ENCODE measurements at regions not wholly inside any gene's neighbourhood (a gene's known extent, or its start where the extent isn't known, plus 50 kb on each side); places are given as distances from the start of the nearest gene placed in this dataset.

DNA sequence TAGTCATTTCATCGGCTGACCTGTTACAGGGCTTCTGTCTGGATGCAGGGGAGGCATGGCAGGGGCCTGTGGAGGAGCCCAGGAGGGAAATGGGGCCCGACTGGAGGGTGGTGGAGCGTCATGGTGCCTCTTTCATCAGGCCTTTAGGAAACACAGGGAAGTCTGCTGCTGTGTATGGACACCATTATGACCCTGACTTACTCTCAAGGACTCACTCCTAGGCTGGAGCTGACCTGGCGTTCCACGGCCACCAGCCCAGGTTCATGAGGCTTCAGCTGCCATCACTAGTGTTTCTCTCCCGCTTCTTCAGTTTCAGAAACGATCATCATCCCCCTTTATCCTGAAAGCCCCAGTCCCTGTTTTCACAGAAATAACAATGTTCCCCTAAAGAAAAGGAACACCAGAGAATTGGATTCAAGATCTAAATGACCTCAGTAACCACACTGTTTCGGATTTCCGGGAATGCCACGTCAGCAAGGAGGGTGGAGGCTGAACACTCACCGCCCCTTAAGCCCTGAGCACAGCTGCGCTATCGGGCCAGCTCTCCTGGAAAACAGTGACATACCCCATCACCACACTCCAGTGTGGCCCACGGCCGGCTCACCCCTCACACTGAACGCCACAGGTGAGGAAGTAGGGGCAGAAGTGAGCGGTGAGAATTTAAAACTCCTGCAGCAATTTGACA, 67.6 kb downstream of the SOX1 start:
- Mint-ChIP-seq H3K4me3 (ENCODE audit: unreplicated experiment) (no peak overlapping the region), H3K36me3 (ENCODE audit: insufficient read depth, unreplicated experiment) (no peaks in the 10 kb centered on the region), H3K4me1 (ENCODE audit: low read depth, unreplicated experiment) (no peaks in the 10 kb centered on the region), H3K27me3 (ENCODE audit: insufficient read depth, unreplicated experiment) (peaks cover 25% of the 10 kb centered on the region), H3K9me3 (ENCODE audit: unreplicated experiment) (no peaks in the 10 kb centered on the region), H3K27ac (ENCODE audit: unreplicated experiment) (no peak overlapping the region)
- Histone ChIP-seq H3K36me3 (ENCODE audit: control insufficient read depth, insufficient read depth, low read length) (no peaks in the 10 kb centered on the region), H3K9me3 (no peaks in the 10 kb centered on the region), H3K4me1 (no peaks in the 10 kb centered on the region), H3K27me3 (replicated peaks; ENCODE audit: control insufficient read depth, insufficient read depth, low read length) (peaks cover 3% of the 10 kb centered on the region; the same call in 1 of the 2 replicates), H3K4me3 (ENCODE audit: low read depth, low read length) (no peak overlapping the region)
- ChIA-PET POLR2A (no interaction called here), CTCF (no interaction called here)
- TF ChIP-seq, protein P1, sequence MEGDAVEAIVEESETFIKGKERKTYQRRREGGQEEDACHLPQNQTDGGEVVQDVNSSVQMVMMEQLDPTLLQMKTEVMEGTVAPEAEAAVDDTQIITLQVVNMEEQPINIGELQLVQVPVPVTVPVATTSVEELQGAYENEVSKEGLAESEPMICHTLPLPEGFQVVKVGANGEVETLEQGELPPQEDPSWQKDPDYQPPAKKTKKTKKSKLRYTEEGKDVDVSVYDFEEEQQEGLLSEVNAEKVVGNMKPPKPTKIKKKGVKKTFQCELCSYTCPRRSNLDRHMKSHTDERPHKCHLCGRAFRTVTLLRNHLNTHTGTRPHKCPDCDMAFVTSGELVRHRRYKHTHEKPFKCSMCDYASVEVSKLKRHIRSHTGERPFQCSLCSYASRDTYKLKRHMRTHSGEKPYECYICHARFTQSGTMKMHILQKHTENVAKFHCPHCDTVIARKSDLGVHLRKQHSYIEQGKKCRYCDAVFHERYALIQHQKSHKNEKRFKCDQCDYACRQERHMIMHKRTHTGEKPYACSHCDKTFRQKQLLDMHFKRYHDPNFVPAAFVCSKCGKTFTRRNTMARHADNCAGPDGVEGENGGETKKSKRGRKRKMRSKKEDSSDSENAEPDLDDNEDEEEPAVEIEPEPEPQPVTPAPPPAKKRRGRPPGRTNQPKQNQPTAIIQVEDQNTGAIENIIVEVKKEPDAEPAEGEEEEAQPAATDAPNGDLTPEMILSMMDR (IDR thresholded peaks at IDR 0.05; ENCODE audit: insufficient read depth in 1 of 2, low read depth in 1 of 2, low read length in 1 of 2, severe bottlenecking in 1 of 2, unreplicated experiment in 1 of 2) = no peak
- no peak for DNase-seq
- BruUV-seq (replicated peaks) = no TSS peak
- intact Hi-C loops (cut with micrococcal nuclease; ENCODE audit: unreplicated experiment) = no loop called here

- Histone ChIP-seq H3K4me3 (ENCODE audit: low read depth, low read length) (no peak overlapping the region), H3K9me3 (no peaks in the 10 kb centered on the region), H3K27me3 (replicated peaks; ENCODE audit: control insufficient read depth, insufficient read depth, low read length) (peaks cover 3% of the 10 kb centered on the region; the same call in 1 of the 2 replicates), H3K36me3 (ENCODE audit: control insufficient read depth, insufficient read depth, low read length) (no peaks in the 10 kb centered on the region), H3K4me1 (no peaks in the 10 kb centered on the region)
- Mint-ChIP-seq H3K27ac (ENCODE audit: unreplicated experiment) (no peak overlapping the region), H3K9me3 (ENCODE audit: unreplicated experiment) (no peaks in the 10 kb centered on the region), H3K4me1 (ENCODE audit: low read depth, unreplicated experiment) (no peaks in the 10 kb centered on the region), H3K27me3 (ENCODE audit: insufficient read depth, unreplicated experiment) (peaks cover 23% of the 10 kb centered on the region), H3K4me3 (ENCODE audit: unreplicated experiment) (no peak overlapping the region), H3K36me3 (ENCODE audit: insufficient read depth, unreplicated experiment) (no peaks in the 10 kb centered on the region)
- DNase-seq = no peak
- TF ChIP-seq, protein P1 (IDR thresholded peaks at IDR 0.05; ENCODE audit: insufficient read depth in 1 of 2, low read depth in 1 of 2, low read length in 1 of 2, severe bottlenecking in 1 of 2, unreplicated experiment in 1 of 2) = no peak
- ChIA-PET POLR2A (no interaction called here), CTCF (no interaction called here)
- no TSS peak for BruUV-seq (replicated peaks)
- intact Hi-C loops (cut with micrococcal nuclease; ENCODE audit: unreplicated experiment) = no loop called here
These were observed 69.1 kb downstream of the SOX1 start for GRCh38 chr13:112136095-112136494.

DNA sequence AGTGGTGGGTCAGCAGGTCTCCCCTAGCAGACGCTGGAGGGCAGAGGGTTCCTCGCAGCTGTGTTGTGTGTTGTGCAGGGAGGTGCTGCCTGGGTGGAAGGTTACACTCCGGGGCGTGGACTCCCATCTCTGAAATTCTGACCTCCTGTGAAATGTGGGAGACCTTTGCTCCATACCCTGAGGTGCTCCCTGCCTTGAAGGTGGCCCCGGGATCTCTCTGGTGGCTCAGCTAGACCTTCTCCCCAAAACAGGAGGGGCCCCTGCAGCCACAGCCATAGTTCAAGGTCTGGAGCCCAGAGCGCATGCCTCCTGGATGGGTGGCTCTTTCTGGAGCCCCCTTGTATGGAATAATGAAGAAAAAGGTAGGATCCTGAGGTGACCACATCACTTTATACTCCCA, 70.2 kb downstream of the SOX1 start:
- DNase-seq = no peak
- Histone ChIP-seq H3K36me3 (ENCODE audit: control insufficient read depth, insufficient read depth, low read length) (no peaks in the 10 kb centered on the region), H3K27me3 (replicated peaks; ENCODE audit: control insufficient read depth, insufficient read depth, low read length) (peaks cover 1% of the 10 kb centered on the region; the same call in 1 of the 2 replicates), H3K9me3 (no peaks in the 10 kb centered on the region), H3K4me1 (no peaks in the 10 kb centered on the region), H3K4me3 (ENCODE audit: low read depth, low read length) (no peak overlapping the region)
- H3K4me3 Mint-ChIP-seq (ENCODE audit: unreplicated experiment) = no peak overlapping the region
- no peak overlapping the region for H3K27ac Mint-ChIP-seq (ENCODE audit: unreplicated experiment)
- no TSS peak for BruUV-seq (replicated peaks)
- POLR2A ChIA-PET = no interaction called here
- no peaks in the 10 kb centered on the region for H3K4me1 Mint-ChIP-seq (ENCODE audit: low read depth, unreplicated experiment)
- H3K9me3 Mint-ChIP-seq (ENCODE audit: unreplicated experiment) = no peaks in the 10 kb centered on the region
- no peaks in the 10 kb centered on the region for H3K36me3 Mint-ChIP-seq (ENCODE audit: insufficient read depth, unreplicated experiment)
- CTCF ChIA-PET = no interaction called here
- TF ChIP-seq, protein P1 (IDR thresholded peaks at IDR 0.05; ENCODE audit: insufficient read depth in 1 of 2, low read depth in 1 of 2, low read length in 1 of 2, severe bottlenecking in 1 of 2, unreplicated experiment in 1 of 2) = no peak
- intact Hi-C loops (cut with micrococcal nuclease; ENCODE audit: unreplicated experiment) = no loop called here
- H3K27me3 Mint-ChIP-seq (ENCODE audit: insufficient read depth, unreplicated experiment) = peaks cover 15% of the 10 kb centered on the region
